Gastrocnemius medialis (tissue), 4 donors: ENCODE measurements at regions not wholly inside any gene's neighbourhood (a gene's known extent, or its start where the extent isn't known, plus 50 kb on each side); places are given as distances from the start of the nearest gene placed in this dataset.

Experiments
- POLR2A ChIP-seq, 2 donors: fragments of 450-650 bp; IDR thresholded peaks; one replicate each; pipeline ENCODE4 v1.6.1; 2017; ENCODE audit warnings: antibody characterized with exemption in 2 of 2, mild to moderate bottlenecking in 2 of 2, moderate library complexity in 2 of 2
- TF ChIP-seq, protein P1 (sequence below), 5 experiments: fragments of 450-650 bp in 3 of 5; fragments of 200-600 bp in 2 of 5; sonication (generic) in 2 of 5; IDR thresholded peaks in 4 of 5; conservative IDR thresholded peaks in 1 of 5; 1 replicate in 4 of 5; 2 replicates in 1 of 5; pipeline ENCODE4 v1.5.1; 2016 to 2019; ENCODE audit warnings: antibody characterized with exemption in 5 of 5, mild to moderate bottlenecking in 3 of 5, moderate library complexity in 3 of 5

DNA sequence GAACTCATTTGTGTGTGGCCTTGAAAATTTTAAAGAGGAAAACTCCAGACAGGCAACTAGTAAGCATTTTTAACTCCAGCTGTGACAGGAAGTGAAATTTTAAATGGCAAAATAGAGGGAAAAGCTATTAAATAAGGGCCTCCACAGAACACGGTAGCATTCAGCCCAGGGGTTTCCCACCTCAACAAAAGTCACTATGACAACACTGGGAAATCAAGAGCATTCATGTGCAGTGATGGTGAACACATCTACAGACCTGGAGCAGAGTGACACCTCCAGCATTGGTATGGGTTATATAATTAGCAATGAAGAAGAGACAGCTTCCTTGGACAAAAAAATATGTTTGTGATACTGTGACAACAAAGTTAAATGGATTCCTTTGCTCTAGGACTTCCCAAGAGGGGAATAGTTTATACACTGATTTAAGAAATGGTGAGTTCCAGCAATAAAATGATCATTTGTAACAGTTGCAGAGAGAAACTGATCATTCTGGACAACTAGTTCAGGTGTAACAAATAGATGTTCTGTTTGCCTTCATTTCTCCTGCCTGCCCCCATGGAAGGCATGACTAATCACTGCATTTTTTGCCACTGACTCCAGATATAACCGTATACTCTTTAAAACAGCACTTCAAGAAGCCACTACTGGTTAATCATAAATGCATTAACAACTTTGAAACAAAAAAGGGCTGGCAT, 93.3 kb upstream of the SLC44A1 start:
- TF ChIP-seq, protein P1, sequence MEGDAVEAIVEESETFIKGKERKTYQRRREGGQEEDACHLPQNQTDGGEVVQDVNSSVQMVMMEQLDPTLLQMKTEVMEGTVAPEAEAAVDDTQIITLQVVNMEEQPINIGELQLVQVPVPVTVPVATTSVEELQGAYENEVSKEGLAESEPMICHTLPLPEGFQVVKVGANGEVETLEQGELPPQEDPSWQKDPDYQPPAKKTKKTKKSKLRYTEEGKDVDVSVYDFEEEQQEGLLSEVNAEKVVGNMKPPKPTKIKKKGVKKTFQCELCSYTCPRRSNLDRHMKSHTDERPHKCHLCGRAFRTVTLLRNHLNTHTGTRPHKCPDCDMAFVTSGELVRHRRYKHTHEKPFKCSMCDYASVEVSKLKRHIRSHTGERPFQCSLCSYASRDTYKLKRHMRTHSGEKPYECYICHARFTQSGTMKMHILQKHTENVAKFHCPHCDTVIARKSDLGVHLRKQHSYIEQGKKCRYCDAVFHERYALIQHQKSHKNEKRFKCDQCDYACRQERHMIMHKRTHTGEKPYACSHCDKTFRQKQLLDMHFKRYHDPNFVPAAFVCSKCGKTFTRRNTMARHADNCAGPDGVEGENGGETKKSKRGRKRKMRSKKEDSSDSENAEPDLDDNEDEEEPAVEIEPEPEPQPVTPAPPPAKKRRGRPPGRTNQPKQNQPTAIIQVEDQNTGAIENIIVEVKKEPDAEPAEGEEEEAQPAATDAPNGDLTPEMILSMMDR (IDR thresholded peaks at IDR 0.05 in 4 of 5, conservative IDR thresholded peaks at IDR 0.05 in 1 of 5): no peak
- TF ChIP-seq POLR2A (IDR thresholded peaks at IDR 0.05): no peak
